HTR-8/SVneo (cell line): ENCODE measurements at regions not wholly inside any gene's neighbourhood (a gene's known extent, or its start where the extent isn't known, plus 50 kb on each side); places are given as distances from the start of the nearest gene placed in this dataset.
"Not testable (repeated sequence)": the region's sequence is repeated elsewhere in the genome, so short reads cannot be mapped to it uniquely, and the experiment has no call there.

Experiments used
- DNase-seq: peaks from one replicate; pipeline ENCODE4 v3.0.0; 2011; ENCODE audit warnings: low spot score, mixed read lengths; ENCODE audit not compliant: insufficient read length
- FAIRE-seq: peaks from 2 replicates; lab custom pipeline; 2011; peaks lifted over from hg19 to GRCh38; lab: Jason Lieb, UNC

DNA sequence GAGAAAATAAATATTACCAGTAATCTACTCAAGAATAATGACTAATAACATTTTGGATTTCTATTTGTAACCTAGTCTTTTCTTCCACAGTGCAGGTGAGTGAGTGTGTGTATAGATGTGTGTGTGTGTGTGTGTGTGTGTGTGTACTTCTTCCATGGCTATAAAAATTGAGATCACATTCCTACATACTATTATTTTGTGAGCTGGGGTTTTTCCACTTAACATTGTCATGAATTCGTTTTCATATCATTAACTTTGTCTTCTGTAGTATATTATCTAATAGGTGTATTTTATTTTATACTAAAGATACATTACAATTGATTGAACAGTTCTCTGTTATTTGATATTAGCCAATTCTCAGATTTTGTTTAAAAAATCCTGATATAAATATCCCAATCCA is 152.4 kb upstream of the TRPC7 start:
- FAIRE-seq = no peak
- DNase-seq = no peak

DNA sequence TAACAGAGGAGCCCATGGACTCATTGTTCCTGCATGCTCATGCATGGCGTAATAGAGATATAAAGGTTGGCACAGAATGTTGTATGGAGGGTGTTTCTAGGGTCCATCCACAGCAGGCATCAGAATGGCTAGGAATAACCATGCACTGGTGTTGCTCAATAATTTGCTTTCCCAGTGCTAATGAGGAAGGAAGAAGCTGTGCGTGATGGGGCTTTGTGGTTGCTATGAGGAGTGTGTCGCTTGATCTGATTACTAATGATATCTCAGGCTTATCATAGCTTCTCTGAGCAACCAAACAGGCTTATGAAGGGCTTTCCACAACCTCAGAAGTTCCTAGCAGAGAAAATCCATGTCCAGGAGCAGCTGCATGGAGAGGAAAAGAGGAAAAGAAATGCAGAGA is 151.3 kb upstream of the TRPC7 start:
- DNase-seq (no peak), FAIRE-seq (no peak)

- DNase-seq (no peak), FAIRE-seq (no peak)
These were observed 148.1 kb upstream of the TRPC7 start for GRCh38 chr5:136513430-136513829.

DNA sequence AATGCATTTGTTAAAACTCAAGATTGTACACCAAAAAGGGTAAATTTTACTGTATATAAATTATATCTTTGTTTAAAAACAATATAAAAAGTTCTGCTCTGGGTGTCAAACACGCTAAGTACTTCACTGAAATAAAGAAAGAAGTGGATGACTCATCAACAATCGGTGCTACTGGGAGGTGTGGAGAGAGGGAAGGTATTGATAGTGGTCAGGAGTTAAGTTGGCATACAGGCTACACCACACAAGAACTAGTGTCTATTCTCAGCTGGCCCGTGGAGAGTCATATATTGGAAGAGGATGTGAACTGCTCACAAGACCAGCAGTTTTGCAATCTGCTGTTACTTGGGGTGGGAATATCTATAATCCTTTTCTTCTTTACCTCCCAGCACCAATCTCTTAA is 145.7 kb upstream of the TRPC7 start:
- DNase-seq (no peak), FAIRE-seq (no peak)

DNA sequence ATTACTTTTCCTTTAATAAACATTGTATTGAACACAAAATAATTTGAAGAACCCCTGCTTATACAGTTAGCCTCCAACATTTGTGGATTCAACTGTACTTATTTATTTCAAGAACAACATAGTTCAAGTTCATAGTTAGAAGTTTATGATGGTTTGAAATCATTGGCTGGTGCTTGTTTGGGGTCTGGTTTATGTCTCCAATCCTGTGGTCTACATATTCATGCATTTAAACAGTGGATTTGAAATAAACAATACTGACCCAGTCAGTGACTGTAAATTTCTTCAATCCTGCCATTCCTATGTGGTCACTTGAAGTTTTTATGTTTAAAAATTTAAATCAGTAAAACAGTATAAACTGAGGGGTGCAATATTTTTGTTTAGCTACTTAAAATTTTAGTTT is 145.1 kb upstream of the TRPC7 start:
- FAIRE-seq (no peak), DNase-seq (no peak)

DNA sequence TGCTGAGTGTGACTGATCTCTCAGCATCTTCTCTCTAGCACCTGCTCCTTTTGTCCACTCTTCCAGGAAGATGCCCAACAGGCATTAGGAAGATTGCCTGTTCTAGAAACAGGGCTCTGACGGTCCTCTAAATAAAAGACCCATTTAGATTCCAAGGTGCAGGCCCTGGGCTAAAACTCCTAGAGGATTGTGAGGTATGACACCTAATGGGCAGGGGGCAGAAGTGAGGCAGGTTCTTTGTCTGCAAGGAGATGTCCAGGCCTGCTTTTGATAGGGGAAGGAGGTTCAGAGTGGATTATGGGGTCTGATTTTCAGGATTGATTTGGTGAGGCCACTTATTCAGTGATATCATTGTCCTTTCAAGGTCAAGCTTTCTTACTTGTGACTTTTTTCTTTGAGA is 140.8 kb upstream of the TRPC7 start:
- no peak for DNase-seq
- FAIRE-seq = no peak

DNA sequence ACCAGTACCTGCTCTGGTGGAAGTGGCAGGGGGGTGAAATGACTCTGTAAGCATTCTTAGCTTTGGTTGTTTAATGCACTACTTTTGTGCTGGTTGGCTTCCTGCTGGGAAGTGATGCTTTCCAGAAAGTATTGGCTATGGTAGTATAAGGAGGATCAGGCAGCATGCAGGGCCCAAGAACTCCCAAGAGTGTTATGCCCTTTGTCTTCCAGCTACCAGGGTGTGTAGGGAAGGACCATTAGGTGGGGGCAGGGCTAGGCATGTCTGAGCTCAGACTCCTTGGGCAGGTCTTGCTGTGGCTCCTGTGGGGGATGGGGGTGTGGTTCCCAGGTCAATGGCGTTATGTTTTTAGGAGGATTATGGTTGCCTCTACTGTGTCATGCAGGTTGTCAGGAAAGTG is 135.8 kb upstream of the TRPC7 start:
- no peak for DNase-seq
- no peak for FAIRE-seq

DNA sequence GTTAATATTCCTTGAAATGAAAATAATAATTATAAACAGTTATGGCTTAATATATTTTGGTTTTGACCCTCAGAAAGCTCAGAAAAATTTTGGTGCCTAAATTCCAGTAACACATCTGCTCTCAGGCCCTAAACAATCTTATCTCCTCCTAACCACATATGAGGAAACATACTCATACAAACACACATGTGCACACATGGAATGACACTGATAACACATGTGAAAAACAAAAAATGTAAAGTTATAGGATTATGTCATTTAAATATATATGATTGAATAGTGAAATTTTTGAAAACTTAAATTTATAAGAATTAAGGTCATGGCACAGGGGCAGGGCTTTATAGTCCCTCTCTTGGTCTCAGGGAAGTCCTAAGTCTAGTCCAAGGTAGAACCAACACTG is 127.2 kb upstream of the TRPC7 start:
- no peak for DNase-seq
- FAIRE-seq = no peak

DNA sequence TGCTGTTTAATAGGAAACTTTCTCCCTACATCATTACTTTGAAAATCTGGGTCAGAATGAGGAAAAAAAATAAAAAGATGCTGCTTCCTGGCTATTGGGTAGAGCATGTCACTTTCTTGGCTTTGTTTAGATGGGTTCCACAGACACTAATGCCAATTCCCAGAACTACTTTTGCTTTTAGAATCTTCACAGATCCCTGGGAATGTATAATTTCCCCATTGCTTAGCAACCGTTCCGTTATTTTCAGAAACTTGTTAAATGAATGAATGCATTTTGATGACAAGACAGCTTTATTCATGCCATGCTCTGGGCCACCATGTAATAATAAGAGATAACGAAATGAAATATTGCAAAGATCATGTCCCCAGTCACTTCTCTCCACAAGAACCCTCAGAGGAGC is 126.5 kb upstream of the TRPC7 start:
- no peak for DNase-seq
- no peak for FAIRE-seq

DNA sequence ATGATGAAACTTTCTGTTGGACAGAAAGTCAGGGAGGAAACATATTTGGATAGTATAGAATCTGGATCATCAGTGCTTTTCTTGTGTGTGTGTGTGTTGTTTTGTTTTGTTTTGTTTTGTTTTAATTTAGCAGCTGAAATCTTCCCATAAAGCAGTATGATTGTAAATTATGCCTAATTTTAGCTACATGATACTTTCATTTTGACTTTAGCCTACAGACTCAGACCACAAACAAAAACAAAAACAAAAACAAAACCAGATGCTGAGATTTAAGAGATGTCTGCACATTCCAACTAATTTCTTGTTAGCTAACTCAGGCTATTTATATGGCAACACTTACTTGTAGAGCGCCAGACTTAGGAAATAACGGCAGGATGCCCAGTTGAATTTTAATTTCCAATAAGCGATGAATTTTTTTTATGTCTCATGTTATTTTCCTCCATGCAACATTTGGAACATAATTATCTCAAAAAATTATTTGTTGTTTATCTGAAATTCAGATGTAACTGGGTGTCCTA is 119.5 kb upstream of the TRPC7 start:
- FAIRE-seq (no peak), DNase-seq (no peak)

DNA sequence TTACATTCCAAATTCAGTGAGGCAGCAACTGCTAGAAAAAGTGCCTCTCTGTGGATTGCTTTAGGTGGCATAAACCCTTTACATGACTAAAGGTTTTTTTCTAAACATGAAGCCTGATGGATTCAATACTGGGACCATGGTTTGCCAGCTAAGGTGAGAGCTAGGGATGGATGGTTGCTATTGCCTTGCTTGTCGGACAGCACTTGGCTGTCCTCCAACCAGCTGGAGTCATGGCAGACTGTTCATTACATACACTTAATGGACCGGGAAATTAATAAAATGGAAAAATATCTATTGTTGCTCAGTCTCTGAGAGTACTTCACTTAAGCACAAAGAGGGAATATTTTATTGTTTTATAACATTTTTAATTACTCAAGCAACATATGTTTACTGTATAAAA is 116.9 kb upstream of the TRPC7 start:
- no peak for FAIRE-seq
- DNase-seq = no peak

DNA sequence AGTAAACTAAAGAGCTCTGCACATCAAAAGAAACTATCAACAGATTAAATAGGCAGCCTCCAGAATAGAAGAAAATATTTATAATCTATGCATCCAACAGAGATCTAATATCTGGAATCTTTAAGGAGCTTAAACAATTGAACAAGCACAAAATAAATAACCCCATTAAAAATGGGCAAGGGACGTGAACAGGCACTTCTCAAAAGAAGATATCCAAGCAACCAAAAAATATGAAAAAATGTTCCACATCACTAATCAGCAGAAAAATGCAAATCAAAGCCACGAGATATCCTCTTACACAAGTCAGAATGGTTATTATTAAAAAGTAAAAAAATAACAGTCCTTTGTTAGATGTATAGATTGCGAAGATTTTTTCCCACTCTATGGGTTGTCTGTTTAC is 109.1 kb upstream of the TRPC7 start:
- FAIRE-seq (no peak), DNase-seq (no peak)

DNA sequence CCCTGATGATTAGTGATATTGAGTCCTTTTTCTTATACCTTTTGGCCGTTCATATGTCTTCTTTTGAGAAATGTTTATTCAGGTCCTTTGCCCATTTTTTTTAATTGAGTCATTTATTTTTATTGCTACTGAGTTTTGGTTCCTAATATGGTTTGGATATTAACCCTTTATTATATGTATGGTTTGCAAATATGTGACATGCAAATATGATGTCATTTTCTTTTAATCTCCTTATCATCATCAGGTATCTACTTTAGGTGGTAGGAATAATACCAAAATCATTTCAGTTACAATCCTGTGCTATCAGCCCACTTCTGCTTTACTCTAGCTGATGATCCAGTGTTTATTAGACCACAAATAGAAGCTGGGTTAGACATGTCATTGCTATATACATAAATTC is 102.3 kb upstream of the TRPC7 start:
- DNase-seq = no peak
- FAIRE-seq = no peak

GRCh38 chr5:136466041-136466415 is 100.7 kb upstream of the TRPC7 start:
- no peak for DNase-seq

GRCh38 chr5:136458481-136458880 is 93.1 kb upstream of the TRPC7 start:
- DNase-seq = no peak
- no peak for FAIRE-seq

More at GRCh38 chr5:136466041-136466415, 100.7 kb upstream of the TRPC7 start:
- FAIRE-seq = no peak

DNA sequence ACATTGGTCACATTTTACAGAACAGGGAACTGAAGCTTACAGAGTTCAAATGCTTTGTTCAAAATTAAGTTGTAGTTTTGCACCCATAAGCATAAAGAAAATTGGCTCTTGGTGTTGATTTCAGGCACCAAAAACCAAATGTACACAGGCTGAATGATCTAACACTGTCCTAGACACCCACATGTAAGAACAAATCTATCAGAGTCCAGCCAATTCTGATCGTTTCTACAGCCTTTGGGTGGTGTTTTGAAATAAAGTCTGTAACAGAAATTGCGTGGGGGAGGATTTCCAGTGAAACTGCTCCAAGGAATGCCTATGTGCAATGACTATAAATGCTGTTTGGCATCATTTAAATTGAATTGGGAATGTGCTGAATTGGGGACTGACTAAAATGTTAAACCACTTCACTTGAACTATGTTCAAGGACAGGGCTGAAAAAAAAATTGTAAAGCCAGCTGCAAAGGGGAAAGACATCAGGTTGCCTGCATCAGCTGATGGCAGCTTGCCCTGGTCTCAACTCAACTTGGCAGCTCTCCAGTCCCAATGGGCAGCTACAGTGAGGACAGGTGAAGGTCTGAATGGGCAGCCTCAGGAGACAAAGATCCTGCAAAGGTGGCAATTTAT is 92.2 kb upstream of the TRPC7 start:
- DNase-seq = no peak
- no peak for FAIRE-seq

DNA sequence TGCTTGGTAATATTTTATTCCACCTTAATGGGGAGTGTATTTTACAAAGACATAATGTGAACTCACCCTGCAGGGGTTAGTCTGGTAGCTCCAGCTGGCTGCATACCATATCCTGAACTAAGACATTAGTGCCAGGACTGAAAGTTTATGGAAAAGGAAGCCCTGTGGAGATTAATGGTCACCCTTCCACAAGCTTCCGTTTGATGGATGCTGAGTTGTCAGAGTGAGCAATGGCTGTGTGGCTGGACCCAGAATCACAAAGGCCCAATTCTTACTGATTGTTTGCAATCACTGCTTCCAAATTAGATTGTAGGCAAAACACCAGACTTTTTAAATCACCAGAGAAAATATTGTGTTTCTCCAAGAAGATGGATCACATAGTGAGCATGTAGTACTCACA is 90.1 kb upstream of the TRPC7 start:
- no peak for FAIRE-seq
- no peak for DNase-seq

DNA sequence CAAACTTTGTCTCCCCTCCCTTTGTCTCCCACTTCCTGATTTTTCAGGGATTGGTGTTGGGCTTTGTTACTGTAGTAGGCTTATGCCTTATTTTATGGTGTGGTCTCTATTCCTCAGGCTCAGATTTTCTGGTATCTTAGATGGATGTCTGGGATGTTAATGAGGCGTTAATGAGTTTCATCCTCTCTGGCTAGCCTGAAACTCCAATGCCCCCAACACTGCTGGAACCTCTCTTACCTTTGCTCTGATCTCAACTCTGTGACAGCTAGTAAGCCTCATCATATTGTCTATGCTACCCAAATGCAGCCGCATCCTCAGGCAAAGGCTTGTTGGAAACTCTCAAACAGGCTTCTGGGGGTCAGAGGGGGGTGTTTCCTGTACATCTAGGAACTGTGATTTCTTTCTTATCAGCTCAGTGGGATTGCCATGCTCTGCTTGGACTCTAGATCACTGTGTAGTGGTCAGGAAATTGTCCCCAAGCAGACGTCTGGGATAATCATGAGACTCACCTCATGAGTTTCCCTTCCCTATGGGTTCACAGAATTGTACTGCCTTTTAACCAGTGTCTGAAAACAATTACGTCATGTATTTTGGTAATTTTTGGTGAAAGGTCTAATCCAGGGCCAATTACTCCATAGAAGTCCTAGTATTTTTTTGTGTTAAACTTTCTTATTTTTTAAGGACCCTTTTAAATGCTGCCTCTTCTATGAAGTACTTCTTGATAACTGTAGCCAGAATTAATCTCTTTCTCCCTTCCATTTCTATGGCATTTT is 88.8 kb upstream of the TRPC7 start:
- FAIRE-seq = no peak
- no peak for DNase-seq

DNA sequence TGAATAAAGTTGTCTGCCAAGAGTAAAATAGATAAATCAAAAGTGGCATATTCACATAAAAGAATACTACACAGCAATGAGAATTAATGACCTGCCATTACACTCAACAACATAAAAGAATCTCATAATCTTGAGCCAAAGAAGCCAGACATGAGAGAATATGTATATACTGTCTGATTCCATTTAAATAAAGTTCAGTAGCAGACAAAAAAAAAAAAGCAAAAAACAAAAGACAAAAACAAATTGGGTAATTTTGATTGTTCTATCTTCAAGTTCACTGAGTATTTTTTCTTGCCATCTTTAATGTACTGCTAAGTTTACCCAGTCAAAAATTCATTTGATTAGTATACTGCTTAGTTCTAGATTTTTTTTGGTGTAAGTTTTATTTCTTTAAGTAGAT is 87.9 kb upstream of the TRPC7 start:
- FAIRE-seq = no peak
- DNase-seq = no peak

- not testable (repeated sequence) for DNase-seq, FAIRE-seq
These were observed 82.2 kb upstream of the TRPC7 start for GRCh38 chr5:136447576-136447975.

- DNase-seq = no peak
- FAIRE-seq = no peak
These were observed 81.2 kb upstream of the TRPC7 start for GRCh38 chr5:136446565-136446964.

DNA sequence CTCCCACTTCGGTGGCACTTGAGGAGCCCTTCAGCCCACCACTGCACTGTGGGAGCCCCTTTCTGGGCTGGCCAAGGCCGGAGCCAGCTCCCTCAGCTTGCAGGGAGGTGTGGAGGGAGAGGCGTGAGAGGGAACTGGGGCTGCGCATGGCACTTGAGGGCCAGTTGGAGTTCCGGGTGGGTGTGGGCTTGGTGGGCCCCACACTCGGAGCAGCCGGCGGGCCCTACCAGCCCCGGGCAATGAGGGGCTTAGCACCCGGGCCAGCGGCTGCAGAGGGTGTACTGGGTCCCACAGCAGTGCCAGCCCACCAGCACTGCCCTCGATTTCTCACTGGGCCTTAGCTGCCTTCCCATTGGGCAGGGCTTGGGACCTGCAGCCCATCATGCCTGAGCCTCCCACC is 78.8 kb upstream of the TRPC7 start:
- not testable (repeated sequence) for FAIRE-seq, DNase-seq
